Peyer's patch (tissue), 4 donors: ENCODE measurements at regions not wholly inside any gene's neighbourhood (a gene's known extent, or its start where the extent isn't known, plus 50 kb on each side); places are given as distances from the start of the nearest gene placed in this dataset.

Experiments used
- POLR2A ChIP-seq, 2 donors: fragments of 450-650 bp; IDR thresholded peaks; one replicate each; pipeline ENCODE4 v1.5.1; 2017; ENCODE audit warnings: antibody characterized with exemption in 2 of 2, mild to moderate bottlenecking in 2 of 2, moderate library complexity in 2 of 2
- TF ChIP-seq, protein P1 (sequence below), 6 experiments: fragments of 450-650 bp in 4 of 6; fragments of 200-600 bp in 2 of 6; sonication (generic) in 1 of 6; IDR thresholded peaks; one replicate each; pipeline ENCODE4 v1.5.1; 2017 to 2019; ENCODE audit warnings: antibody characterized with exemption in 6 of 6, mild to moderate bottlenecking in 3 of 6, moderate library complexity in 1 of 6

DNA sequence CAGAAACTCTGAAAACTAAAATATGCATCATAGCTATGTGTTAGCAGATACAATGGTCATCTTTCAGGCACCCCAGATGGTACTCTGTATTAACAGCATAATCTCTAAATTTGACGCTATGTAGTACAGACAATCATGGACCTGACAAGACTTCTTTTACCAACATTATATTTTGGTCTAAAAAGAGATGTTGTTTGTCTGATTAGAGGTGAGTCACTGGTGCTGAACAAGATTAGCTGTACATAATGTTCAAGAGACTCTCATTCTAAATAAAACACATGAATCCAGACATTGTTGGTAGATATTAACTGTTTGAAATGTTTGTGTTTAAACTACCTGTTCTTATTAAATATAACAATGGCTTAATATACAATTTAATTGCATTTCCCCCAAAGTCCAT, 146.4 kb upstream of the LMNTD1 start:
- TF ChIP-seq, protein P1, sequence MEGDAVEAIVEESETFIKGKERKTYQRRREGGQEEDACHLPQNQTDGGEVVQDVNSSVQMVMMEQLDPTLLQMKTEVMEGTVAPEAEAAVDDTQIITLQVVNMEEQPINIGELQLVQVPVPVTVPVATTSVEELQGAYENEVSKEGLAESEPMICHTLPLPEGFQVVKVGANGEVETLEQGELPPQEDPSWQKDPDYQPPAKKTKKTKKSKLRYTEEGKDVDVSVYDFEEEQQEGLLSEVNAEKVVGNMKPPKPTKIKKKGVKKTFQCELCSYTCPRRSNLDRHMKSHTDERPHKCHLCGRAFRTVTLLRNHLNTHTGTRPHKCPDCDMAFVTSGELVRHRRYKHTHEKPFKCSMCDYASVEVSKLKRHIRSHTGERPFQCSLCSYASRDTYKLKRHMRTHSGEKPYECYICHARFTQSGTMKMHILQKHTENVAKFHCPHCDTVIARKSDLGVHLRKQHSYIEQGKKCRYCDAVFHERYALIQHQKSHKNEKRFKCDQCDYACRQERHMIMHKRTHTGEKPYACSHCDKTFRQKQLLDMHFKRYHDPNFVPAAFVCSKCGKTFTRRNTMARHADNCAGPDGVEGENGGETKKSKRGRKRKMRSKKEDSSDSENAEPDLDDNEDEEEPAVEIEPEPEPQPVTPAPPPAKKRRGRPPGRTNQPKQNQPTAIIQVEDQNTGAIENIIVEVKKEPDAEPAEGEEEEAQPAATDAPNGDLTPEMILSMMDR (IDR thresholded peaks at IDR 0.05), result no peak
- no peak for TF ChIP-seq POLR2A (IDR thresholded peaks at IDR 0.05)
